ENCODE measurements at regions not wholly inside any gene's neighbourhood (a gene's known extent, or its start where the extent isn't known, plus 50 kb on each side); places are given as distances from the start of the nearest gene placed in this dataset.

DNA sequence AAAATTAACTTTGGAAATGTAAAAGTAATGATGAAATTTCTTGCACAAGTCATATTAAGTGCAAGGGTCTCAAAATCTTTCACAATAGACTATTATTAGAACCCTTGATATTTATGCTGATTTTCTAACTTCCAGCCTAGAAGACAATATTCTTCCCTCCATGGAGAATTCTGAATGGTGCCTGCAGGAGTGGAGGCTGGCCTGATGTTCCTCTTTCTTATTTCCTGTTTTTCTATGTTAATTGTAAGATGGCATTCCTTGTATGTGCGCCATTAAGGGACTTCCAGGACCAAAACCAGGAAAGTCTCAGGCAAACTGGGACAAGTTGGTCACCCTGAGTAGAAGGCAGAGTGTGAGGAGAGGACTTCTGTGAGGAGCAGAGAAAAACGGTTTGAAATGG is 294.9 kb downstream of the DLEU7 start:
- DNase-seq (ENCODE audit: low read depth in 2 of 3, low spot score in 2 of 3): no peak

DNA sequence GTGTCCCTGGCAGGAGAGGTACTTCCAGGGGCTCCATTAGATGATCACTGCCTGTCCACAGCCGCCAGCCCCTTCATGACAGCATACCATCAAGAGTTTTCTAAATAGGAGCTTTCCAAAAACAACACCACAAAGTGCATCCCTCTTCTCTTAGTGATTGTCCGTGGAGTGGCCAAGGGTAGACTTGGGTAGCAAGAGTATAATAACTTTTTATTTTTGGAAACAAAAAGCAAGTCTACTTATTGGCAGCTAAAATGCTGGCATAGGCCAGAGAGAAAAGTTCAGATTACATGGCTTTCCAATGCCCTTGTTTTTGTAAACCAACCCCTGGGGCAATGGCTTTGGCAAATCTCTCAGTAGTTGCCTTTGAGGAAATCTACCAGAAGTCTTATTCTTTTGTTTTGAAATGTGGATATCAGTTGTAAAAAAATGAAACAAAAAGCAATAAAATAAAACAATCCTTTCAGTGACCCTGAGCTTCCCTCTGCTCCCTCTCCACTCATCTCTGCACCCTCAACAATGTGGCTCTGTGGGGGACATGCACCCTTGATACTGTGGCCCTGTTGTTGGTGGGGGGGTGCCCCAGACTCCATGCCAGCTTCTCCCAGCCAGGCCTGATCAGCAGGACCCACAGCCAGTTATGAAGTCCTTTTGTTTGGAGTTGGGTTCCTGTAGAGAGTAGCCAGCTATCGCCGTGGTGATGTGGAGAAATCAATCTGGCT is 294.1 kb downstream of the DLEU7 start:
- no peak for DNase-seq (ENCODE audit: low read depth in 2 of 3, low spot score in 2 of 3)

DNA sequence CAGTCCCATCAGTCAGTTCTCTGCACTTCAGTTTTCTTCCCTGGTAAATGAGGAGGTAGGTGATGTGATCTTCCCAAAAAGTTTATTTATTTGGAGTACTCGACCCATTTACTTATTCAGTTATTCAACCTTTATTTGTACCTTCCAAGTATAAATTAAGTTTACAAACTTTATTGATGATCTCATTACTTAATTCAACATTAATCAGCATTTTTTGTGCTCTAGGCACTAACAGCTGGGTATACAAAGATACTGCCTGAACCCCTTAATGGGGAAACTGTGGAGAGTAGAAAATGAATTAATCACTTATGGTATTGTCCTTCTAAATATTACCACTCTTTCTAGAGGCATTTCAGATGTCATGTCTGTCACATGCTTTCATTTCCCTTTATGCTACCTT is 293.3 kb downstream of the DLEU7 start:
- no peak for DNase-seq (ENCODE audit: low read depth in 2 of 3, low spot score in 2 of 3)

DNA sequence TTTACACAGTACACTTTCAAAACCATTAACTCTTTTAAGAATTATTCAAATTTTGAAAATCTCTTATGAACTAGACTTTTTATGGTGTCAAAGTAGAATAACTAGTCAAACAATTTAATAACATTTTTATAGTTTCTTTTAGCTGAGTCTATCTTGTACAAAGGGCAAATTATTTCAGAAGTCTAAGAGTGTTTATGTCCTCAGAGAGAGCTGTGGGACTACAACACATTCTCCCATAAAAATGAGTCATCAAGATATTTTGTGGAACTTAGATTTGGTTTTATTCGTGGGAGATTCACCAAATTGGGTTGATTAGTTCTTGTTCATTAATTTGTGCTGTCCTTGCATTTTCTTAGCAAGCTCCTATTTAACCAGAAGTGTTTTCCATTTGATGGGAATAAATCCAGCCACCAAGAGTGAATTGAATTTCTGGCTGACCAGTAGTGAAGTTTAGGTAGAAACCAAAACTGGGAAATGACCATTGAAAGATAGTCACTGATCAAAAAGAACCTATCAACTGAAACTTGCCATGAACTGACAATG is 291.0 kb downstream of the DLEU7 start:
- no peak for DNase-seq (ENCODE audit: low read depth in 2 of 3, low spot score in 2 of 3)

DNA sequence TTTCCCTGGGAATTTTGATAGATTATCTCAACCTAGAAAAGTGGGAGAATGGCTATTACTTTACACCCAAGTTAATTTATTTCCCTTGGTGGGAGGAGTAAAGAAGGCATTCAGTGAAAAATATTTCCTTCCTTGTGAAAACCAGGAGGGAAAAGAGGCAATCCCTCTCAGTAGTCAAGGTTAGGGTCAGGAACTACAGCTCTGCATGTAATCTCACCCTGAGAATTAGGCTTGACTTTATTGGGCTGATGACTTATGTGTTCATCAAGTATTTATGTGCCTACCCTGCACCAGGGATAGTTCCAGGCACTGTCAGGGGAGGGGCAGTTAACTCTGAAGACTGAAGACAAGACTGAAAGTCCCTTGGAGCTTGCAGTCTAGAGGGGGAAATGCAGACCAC is 281.8 kb downstream of the DLEU7 start:
- no peak for DNase-seq (ENCODE audit: low read depth in 2 of 3, low spot score in 2 of 3)

DNA sequence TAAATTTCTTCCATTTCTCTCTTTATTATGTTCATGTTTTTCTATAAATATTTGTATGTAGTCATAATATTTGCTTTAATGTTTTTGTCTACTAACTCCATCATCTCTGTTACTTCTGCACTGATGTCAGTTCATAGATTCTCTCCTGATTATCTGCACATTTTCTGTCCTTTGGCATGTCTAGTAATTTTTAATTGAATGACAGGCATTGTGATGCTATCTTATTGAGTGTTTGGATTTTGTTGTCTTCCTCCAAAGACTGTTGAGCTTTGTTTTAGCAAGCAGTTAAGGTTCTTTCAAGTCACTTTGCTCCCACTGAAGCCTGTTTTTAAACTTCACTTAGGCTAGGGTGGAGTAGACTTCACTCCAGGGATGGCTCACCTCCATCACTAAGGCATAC is 276.8 kb downstream of the DLEU7 start:
- DNase-seq (ENCODE audit: low read depth in 2 of 3, low spot score in 2 of 3): no peak

DNA sequence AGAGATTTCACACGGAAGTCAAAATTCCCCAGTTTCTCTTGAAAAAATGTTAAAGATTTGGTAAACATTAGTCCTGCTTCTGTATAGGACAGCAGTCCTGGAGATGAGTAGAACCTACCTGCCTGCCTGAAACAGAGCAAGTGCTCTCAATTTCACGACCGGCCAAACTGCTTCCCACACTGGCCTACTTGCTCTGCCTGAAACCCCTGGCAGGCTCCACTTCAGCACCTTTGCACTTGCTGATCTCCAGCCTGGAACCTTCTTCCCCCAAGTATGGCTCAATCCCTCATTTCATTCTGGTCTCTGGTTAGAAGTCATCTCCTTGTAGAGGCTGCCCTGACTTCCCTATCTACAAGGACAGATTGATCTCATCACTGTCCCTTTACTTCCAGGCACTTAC is 271.4 kb downstream of the DLEU7 start:
- no peak for DNase-seq (ENCODE audit: low read depth in 2 of 3, low spot score in 2 of 3)

DNA sequence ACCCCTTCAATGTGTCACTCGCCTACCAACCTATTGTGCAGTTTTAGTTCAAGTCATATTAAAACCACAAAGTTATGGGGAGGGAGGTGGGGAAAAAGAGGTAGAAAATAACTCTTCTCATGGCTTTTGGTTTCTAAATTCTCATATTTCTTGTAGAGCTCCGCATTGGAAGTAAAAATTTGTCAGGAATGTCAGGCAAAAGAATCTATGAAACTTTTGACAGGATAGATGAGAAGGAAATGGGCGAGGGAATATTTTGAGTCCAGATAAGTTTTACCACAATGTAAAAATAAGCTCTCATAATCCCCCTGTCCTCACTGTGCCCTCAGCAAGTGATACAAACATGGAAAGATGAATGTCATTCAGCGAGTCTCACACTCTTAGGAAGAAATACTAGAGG is 270.4 kb downstream of the DLEU7 start:
- no peak for DNase-seq (ENCODE audit: low read depth in 2 of 3, low spot score in 2 of 3)

DNA sequence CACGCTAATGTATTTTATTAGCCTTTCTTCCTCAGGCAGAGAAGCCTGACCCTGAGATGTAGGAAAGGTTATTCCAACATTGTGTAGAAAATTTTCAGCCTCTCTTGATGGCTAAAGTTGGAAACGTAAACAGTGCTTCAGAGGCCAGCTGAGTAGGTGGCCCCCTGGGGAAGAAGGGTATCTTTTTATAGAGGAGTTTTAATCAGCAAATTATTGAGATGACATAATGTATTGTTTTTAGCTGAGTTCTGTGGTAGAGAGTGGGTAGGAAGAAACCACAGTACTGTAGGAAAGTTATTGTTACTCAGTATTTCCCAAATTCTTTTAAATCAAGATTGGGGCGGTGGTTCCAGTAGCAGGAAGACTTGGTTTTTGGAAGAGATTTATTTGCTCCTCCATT is 268.8 kb downstream of the DLEU7 start:
- no peak for DNase-seq (ENCODE audit: low read depth in 2 of 3, low spot score in 2 of 3)

DNA sequence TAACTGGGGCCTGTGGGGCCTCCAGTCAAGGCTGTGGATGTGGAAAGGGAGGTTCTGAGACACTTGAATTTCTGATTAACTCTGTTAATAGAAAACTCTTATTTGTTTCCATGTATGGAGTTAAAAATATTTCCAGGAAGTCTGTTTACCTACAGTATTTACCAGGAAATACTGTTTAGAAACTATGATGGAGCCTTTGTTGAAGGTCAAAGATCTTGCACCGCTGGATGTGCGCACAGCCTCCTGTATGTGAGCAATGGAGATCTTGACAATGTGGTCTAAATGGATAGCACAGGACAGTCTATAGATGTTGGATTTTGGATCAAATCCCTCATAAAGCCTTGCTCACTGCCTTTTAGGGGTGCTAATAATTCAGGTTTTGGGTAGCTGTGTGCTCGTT is 268.4 kb downstream of the DLEU7 start:
- DNase-seq (ENCODE audit: low read depth in 2 of 3, low spot score in 2 of 3): no peak

DNA sequence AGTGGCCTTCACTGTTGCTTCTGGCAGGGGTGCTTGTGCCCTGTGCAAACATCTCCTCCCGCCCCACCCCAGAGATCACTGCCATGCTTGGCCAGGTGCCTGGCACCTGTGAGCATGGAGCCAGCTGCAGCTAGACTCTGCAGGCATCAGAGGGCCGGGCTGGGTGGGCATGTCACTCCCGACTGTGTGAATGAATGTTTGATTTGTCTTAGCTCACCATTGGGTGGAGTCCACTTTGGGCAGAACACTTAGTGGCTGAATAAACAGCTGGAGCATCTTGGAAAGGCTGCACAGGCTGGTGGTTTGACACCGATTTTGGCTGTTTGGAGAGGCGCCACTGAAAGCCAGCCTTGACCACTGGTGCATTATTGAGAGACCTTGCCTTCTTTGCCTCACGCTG is 267.3 kb downstream of the DLEU7 start:
- DNase-seq (ENCODE audit: low read depth in 2 of 3, low spot score in 2 of 3): no peak

DNA sequence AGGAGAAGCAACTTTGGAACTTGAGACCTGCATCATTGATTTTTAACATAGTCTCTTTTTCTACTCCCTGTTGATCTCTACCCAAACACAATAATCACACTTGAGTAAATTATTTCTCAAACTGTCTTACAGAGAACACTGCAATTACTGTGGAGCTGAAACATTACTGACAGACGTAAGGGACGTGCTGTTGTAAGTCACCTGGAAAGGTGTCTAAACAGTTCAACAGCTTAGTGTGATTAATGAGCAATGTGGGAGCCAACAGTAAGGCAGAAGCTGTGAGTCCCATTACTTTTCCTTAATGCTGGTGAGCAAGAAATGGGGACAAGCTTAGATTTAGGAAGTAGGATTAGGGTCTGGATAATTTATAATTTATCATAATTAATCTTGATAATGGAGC is 265.7 kb downstream of the DLEU7 start:
- no peak for DNase-seq (ENCODE audit: low read depth in 2 of 3, low spot score in 2 of 3)

DNA sequence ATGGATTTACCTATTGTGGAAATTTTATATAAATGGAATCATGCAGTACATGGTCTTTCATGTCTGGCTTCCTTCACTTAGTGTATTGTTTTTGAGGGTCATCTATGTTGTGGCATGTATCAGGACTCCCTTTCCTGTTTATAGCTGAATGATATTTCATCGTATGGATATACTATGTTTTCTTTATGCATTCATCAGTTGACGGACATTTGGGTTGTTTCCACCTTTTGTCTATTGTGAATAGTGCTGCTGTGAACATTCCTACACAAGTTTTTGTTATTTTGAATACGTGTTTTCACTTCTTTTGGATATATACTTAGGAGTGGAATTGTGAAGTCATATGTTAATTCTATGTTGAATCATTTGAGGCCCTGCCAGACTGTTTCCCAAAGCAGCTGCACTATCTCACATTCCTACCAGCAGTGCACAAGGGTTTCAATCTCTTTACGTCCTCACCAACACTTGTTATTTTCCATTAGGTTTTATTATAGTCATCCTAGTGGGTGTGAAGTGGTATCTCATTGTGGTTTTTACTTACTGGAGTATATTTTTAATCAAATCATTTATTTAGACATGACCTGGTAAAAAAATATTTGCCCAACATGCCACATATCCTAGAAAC is 262.7 kb downstream of the DLEU7 start:
- no peak for DNase-seq (ENCODE audit: low read depth in 2 of 3, low spot score in 2 of 3)

DNA sequence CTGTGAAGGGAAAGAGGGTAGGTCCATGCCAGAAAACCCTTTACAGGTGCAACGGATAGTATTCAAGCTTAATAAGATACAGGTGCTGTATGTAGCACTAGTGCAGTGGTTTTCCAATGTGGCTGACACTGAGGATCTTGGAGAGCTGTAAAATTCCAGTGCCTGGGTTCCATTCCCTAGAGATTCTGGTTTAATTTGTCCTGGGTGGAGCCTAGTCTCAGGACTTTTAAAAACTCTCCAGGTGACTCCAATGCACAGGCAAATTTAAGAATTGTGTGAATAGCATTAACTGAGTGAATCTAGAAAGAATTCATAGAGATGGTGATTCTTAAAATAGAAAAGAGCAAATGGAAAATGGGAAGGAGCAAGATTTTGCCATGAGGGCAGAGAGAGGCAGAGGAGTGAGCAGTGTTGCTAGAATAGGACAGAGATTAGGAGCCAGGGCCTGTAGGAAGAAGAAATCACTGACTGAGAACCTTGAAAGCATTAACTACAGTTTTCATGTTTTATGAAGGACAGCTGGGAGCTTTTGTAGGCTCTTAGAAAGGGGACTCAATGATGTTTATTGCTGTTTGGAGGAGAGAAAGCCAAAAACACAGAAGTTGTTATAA is 261.8 kb downstream of the DLEU7 start:
- DNase-seq (ENCODE audit: low read depth in 2 of 3, low spot score in 2 of 3): no peak

DNA sequence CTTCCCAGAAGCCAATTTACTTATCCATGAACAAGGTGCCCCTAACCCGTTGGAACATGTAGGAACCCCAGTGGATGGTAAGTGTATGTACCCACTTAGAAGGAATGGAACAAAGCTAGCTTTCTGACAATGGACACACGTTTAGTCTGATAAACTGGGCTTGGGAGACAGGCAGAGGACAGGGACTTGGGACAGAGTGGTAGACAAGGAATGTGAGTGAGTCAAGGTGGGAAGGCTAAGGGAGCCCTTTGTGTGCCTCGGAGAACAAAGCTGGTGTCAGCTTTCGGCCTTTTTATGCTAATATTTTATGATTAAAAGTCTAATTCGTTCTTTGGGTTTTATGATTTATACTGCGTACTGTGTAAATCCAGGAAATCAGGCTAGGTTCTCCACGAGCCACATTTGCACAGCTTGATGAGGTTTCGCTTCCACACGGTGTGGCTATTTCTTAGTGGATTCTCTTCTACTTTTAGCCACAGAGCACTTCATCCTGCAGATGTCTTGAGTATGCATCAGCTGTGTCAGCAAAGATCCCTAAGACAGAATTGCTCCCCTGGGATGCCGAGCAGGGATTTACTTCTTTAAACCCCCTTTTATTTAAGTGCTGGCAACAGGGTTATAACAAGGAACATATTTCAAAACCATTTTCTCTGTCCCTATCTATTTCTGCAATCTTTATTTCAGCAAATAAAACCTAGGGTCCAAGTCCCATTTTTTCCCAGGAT is 258.5 kb downstream of the DLEU7 start:
- no peak for DNase-seq (ENCODE audit: low read depth in 2 of 3, low spot score in 2 of 3)

DNA sequence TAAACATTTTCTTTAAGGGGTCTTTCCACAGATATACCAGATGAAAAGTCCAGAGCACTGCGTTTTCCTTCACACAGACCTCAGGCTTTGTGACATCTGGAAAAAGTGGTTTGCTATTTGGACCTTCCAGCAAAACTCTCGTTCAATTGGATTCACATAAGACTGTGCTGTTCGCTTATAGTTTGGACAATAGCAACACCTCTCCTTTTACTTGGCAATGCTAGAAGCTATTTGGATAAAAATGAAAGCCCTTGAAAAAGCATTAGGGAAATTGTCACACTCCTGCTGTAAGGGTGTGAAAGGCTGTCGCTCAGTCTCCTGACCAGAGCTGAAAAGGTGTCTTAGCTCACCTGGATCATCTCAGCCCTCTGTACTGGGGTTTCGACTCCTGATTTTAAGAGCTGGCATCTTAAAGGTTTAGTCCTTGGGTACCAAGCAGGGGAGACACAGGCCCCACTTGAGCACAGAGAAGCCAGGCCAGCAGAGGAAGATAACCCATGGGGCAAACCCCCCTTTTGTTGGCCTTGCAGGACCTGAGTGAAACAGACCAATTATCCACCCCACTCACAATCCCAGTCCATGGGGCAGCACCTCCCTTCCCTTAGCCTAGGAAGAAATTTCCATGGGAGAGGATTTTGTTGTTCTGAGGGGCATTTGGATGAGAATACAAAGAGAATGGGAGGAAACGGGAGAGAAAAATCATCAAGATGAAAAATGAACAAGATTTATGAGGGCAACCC is 257.6 kb downstream of the DLEU7 start:
- no peak for DNase-seq (ENCODE audit: low read depth in 2 of 3, low spot score in 2 of 3)

DNA sequence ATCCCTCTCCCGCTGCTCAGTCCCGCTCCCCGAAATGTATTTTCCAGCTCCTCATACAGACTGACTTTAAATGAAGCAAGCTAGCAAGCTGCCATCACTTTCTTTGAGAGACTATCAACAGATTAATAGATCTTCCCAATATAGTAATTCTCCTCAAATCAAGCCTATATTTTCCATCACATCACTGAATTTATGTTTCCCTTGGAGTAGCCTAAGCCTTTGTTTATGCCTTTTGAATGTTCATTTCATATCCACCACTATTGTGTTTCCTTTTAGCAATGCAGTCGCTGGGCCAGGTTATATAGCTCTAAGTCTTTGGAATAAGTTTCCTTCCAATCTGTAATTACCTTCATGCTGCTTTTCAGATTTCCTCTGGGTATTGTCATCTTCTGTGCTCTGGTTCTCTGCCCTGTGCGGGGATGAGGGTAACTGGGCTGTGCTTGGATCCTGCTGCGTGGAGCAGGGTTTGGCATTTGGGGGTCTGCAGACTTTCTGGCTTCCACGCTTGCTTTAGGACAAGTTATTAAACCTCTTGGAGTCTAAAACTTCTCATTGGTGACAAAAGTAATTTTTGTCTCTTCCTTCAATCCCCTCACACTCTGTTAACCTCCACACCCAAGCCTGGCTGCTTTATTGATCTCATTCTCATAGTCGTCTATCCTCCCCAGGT is 256.9 kb downstream of the DLEU7 start:
- DNase-seq (ENCODE audit: low read depth in 2 of 3, low spot score in 2 of 3): no peak

DNA sequence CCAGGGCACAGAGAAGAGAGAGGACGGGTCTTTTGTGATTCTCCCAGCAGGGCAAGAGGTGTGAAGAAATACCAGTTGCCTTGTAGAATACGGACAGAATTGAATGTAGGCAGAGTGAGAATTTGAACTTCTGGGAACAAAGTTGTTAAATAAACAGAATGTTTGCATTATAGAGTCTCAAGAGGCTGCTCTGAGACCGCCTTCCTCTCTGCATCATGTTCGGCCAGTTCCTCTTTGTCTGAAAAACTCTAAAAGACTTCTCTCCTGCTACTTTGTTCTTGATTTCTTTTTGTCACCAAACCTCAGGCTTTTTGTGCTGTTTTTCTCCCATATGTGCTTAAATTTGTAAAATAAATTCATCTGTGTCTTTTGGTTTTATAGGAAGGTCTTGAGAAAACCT is 256.4 kb downstream of the DLEU7 start:
- DNase-seq (ENCODE audit: low read depth in 2 of 3, low spot score in 2 of 3): no peak

DNA sequence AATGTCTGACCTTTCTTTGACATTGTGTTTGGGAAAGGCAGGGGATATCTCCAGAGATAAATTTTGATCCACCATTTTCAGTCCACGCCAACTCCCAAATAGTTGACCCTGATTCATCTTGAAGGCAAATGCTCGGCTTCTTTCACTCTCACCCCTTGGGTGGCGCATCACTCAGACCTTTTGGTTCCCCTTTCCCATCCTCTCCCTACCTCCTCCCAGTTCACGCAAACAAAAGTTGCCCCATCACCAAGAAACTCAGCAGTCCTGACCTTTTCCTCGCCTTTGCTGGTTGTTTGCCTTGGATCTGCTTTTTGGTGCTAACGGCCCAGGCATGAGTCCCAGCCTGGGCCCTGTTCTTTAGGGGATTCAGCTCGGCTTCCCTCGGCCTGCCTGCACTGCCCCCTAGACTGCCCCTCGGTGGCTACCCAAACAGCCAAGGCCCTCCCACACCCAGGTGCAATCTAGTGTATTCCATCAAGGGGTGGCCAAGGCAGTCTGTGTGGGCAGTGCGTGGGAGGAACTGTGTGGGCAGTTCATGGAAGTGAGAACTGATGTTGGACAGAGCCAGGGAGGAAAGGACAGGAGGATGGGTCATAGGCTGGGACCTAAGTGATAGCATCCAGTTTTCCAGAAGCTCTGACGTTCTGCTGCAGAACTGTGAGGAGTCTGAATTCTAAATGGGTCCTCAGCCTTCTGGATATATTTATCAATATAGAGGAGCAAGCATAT is 255.7 kb downstream of the DLEU7 start:
- DNase-seq (ENCODE audit: low read depth in 2 of 3, low spot score in 2 of 3): no peak

Measured in activated CD8-positive, alpha-beta memory T cell treated with anti-CD3 and anti-CD28 coated beads for 48 hours (primary cell).